GM12873 (cell line): ENCODE measurements at regions not wholly inside any gene's neighbourhood (a gene's known extent, or its start where the extent isn't known, plus 50 kb on each side); places are given as distances from the start of the nearest gene placed in this dataset.

Source experiments
- CTCF ChIP-seq: IDR thresholded peaks from 2 replicates; pipeline ENCODE4 v1.5.1; 2012; ENCODE audit warnings: low read depth, mild to moderate bottlenecking, moderate library complexity, low read length, control low read depth; ENCODE audit not compliant: insufficient read depth; ENCODE audit errors: missing control alignments

- no peak for TF ChIP-seq CTCF
These were observed 87.8 kb upstream of the CCDC28A start for GRCh38 chr6:138685781-138686180.

- TF ChIP-seq CTCF = no peak
These were observed 85.0 kb upstream of the CCDC28A start for GRCh38 chr6:138688580-138688979.

GRCh38 chr6:138689849-138690248 lies 83.7 kb upstream of the CCDC28A start:
- TF ChIP-seq CTCF = no peak

GRCh38 chr6:138690975-138691594 lies 82.5 kb upstream of the CCDC28A start:
- TF ChIP-seq CTCF = no peak

GRCh38 chr6:138691595-138692057 lies 81.9 kb upstream of the CCDC28A start:
- TF ChIP-seq CTCF = no peak

GRCh38 chr6:138692058-138692977 lies 81.3 kb upstream of the CCDC28A start:
- peak; percentile 77 for TF ChIP-seq CTCF
